K562 (cell line): ENCODE measurements at regions not wholly inside any gene's neighbourhood (a gene's known extent, or its start where the extent isn't known, plus 50 kb on each side); places are given as distances from the start of the nearest gene placed in this dataset.

Experiments used
- ATAC-seq: fragments of 200-7000 bp; cut with Tn5 transposase; 3 replicates; pipeline ENCODE4 v1.9.1; 2020; ENCODE audit warnings: moderate library complexity
- BruUV-seq: library from RNA; stranded (reverse); fragments of 400-500 nt; replicated peaks from 2 replicates; lab custom pipeline; 2021; lab: Mats Ljungman, UMichigan
- CTCF ChIA-PET: fragments of 300-600 bp; formaldehyde crosslinking; extraction: SDS; loops from one replicate; lab custom pipeline; 2021; ENCODE audit warnings: low intra/inter-chr PET ratio; lab: Yijun Ruan, JAX
- POLR2A ChIA-PET: fragments of 300-600, 350-650 bp; sonication (Branson Sonifier 250); formaldehyde crosslinking; extraction: SDS; loops from one replicate; lab custom pipeline; 2021; ENCODE audit warnings: antibody characterized with exemption, inconsistent platforms; lab: Yijun Ruan, JAX
- DNase-seq, 4 experiments: peaks; one replicate each; pipeline versions ENCODE4 v3.0.0 to v3.0.0-alpha.2; 2011 to 2018; ENCODE audit warnings: low spot score in 3 of 4, mixed read lengths in 3 of 4; ENCODE audit errors: extremely low read depth in 1 of 4
- FAIRE-seq: peaks from 2 replicates; lab custom pipeline; 2011; peaks lifted over from hg19 to GRCh38; lab: Jason Lieb, UNC
- H2AFZ ChIP-seq: 2 replicates; pipeline ENCODE4 v1.6.0; 2011; ENCODE audit warnings: low read depth, low read length, control low read depth, inconsistent platforms
- H3K27ac ChIP-seq: fragments of 200-600 bp; 3 replicates; pipeline ENCODE4 v1.8.0; 2011; ENCODE audit warnings: low read depth, mild to moderate bottlenecking, control low read depth, inconsistent platforms, low read length, moderate library complexity, mixed read lengths; ENCODE audit errors: extremely low read depth
- H3K27me3 ChIP-seq, 2 experiments: fragments of 300-600 bp in 1 of 2; 2 replicates in 1 of 2; 3 replicates in 1 of 2; pipeline versions ENCODE4 v1.6.0 to v1.8.0; 2011; ENCODE audit warnings: inconsistent platforms in 2 of 2, low read length in 2 of 2, mild to moderate bottlenecking in 1 of 2, mixed read lengths in 1 of 2, moderate library complexity in 1 of 2; ENCODE audit not compliant: control insufficient read depth in 2 of 2, insufficient read depth in 2 of 2
- H3K36me3 ChIP-seq: fragments of 300-600 bp; 3 replicates; pipeline ENCODE4 v1.8.0; 2011; ENCODE audit warnings: mild to moderate bottlenecking, low read length, inconsistent platforms; ENCODE audit not compliant: control insufficient read depth, insufficient read depth
- H3K4me1 ChIP-seq, 2 experiments: fragments of 200-600 bp in 1 of 2; replicated peaks in 1 of 2; 2 replicates in 1 of 2; 3 replicates in 1 of 2; pipeline versions ENCODE4 v1.5.1 to v1.8.0; 2011; ENCODE audit warnings: inconsistent platforms in 2 of 2, low read length in 2 of 2, mild to moderate bottlenecking in 1 of 2, mixed read lengths in 1 of 2, moderate library complexity in 1 of 2; ENCODE audit not compliant: control insufficient read depth in 2 of 2, insufficient read depth in 2 of 2
- H3K4me2 ChIP-seq: 2 replicates; pipeline ENCODE4 v1.6.1; 2011; ENCODE audit warnings: low read length, control low read depth, inconsistent platforms, mixed read lengths; ENCODE audit not compliant: insufficient read depth
- H3K4me3 ChIP-seq: fragments of 200-600 bp; sonication (generic), shearing (Covaris generic); 2 replicates; pipeline ENCODE4 v1.5.1; 2016; ENCODE audit warnings: control low read depth, inconsistent platforms
- H3K79me2 ChIP-seq: fragments of 200-600 bp; 3 replicates; pipeline ENCODE4 v1.8.0; 2011; ENCODE audit warnings: low read length, inconsistent platforms; ENCODE audit not compliant: control insufficient read depth, insufficient read depth
- H3K9ac ChIP-seq, 2 experiments: 2 replicates each; pipeline versions ENCODE4 v1.6.0 to v1.6.1; 2011; ENCODE audit warnings: low read depth in 2 of 2, low read length in 2 of 2, control low read depth in 1 of 2, inconsistent platforms in 1 of 2, mild to moderate bottlenecking in 1 of 2, mixed read lengths in 1 of 2; ENCODE audit not compliant: insufficient read depth in 1 of 2
- H3K9me1 ChIP-seq: one replicate; pipeline ENCODE4 v1.6.0; 2011; ENCODE audit warnings: inconsistent platforms, mild to moderate bottlenecking, low read length, moderate library complexity; ENCODE audit not compliant: control insufficient read depth, insufficient read depth
- H3K9me3 ChIP-seq: replicated peaks from 2 replicates; pipeline ENCODE4 v1.5.1; 2011; ENCODE audit warnings: low read depth, low read length, inconsistent platforms; ENCODE audit not compliant: control insufficient read depth, insufficient read depth
- H4K20me1 ChIP-seq: replicated peaks from 2 replicates; pipeline ENCODE4 v1.6.1; 2011; ENCODE audit warnings: low read length, inconsistent platforms, mixed read lengths; ENCODE audit not compliant: control insufficient read depth, insufficient read depth
- FIP1L1 ChIP-seq: fragments of 200-400 bp; formaldehyde crosslinking; IDR thresholded peaks from 2 replicates; pipeline ENCODE4 v1.6.1; 2018; ENCODE audit warnings: mild to moderate bottlenecking, low read depth, low read length; ENCODE audit not compliant: poor library complexity, severe bottlenecking
- WGBS: fragments of 100-300 bp; shearing (Covaris generic); methylation state at CpG from one replicate; pipeline ENCODE4 v1.1.6; 2016; ENCODE audit warnings: low coverage, mixed read lengths; ENCODE audit not compliant: insufficient coverage; ENCODE audit errors: missing lambda C conversion rate; 5-methylcytosine and 5-hydroxymethylcytosine counted together
- in situ Hi-C: fragments of 300-500 bp; cut with MboI; formaldehyde crosslinking; loops from 4 replicates; pipeline ENCODE4 v1.15.0; 2018; ENCODE audit warnings: inconsistent platforms, mixed read lengths
- intact Hi-C: fragments of 100-400 bp; cut with micrococcal nuclease; formaldehyde crosslinking; loops from 2 replicates; pipeline ENCODE4 v1.14.2; 2022
- TF ChIP-seq, protein P1 (sequence below), 2 experiments: fragments of 450-650 bp; IDR thresholded peaks; 2 replicates each; pipeline ENCODE4 v1.6.1; 2018; ENCODE audit warnings: mild to moderate bottlenecking in 2 of 2, low read depth in 1 of 2; ENCODE audit not compliant: partially characterized antibody in 2 of 2

- H3K27ac ChIP-seq = no peak overlapping the region
- TF ChIP-seq FIP1L1 = no peak
- TF ChIP-seq, protein P1, sequence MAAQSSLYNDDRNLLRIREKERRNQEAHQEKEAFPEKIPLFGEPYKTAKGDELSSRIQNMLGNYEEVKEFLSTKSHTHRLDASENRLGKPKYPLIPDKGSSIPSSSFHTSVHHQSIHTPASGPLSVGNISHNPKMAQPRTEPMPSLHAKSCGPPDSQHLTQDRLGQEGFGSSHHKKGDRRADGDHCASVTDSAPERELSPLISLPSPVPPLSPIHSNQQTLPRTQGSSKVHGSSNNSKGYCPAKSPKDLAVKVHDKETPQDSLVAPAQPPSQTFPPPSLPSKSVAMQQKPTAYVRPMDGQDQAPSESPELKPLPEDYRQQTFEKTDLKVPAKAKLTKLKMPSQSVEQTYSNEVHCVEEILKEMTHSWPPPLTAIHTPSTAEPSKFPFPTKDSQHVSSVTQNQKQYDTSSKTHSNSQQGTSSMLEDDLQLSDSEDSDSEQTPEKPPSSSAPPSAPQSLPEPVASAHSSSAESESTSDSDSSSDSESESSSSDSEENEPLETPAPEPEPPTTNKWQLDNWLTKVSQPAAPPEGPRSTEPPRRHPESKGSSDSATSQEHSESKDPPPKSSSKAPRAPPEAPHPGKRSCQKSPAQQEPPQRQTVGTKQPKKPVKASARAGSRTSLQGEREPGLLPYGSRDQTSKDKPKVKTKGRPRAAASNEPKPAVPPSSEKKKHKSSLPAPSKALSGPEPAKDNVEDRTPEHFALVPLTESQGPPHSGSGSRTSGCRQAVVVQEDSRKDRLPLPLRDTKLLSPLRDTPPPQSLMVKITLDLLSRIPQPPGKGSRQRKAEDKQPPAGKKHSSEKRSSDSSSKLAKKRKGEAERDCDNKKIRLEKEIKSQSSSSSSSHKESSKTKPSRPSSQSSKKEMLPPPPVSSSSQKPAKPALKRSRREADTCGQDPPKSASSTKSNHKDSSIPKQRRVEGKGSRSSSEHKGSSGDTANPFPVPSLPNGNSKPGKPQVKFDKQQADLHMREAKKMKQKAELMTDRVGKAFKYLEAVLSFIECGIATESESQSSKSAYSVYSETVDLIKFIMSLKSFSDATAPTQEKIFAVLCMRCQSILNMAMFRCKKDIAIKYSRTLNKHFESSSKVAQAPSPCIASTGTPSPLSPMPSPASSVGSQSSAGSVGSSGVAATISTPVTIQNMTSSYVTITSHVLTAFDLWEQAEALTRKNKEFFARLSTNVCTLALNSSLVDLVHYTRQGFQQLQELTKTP (IDR thresholded peaks at IDR 0.05; ENCODE audit: low read depth in 1 of 2, partially characterized antibody in 2 of 2) = no peak
- intact Hi-C loops = no loop called here
- ChIA-PET POLR2A (interaction anchor here (0.6 kb wide), 1 partner anchor 114 kb away, joined by 5 read pairs; no protein-coding TSS in a partner anchor), CTCF (no interaction called here)
- H3K9ac ChIP-seq = no peak overlapping the region
- no TSS peak for BruUV-seq
- no peak overlapping the region for H2AFZ ChIP-seq
- no peaks in the 10 kb centered on the region for H3K9me3 ChIP-seq
- no peaks in the 10 kb centered on the region for H3K36me3 ChIP-seq
- 0% methylated on average over 4 of the region's 4 CpGs for WGBS
- no peaks in the 10 kb centered on the region for H3K4me1 ChIP-seq
- no peaks in the 10 kb centered on the region for H3K79me2 ChIP-seq
- no peak for DNase-seq
- no peak overlapping the region for H3K4me3 ChIP-seq
- no peaks in the 10 kb centered on the region for H3K27me3 ChIP-seq
- in situ Hi-C loops = no loop called here
- H3K4me2 ChIP-seq = no peak overlapping the region
- H3K9me1 ChIP-seq = no peaks in the 10 kb centered on the region
- FAIRE-seq = no peak
- H4K20me1 ChIP-seq = no peaks in the 10 kb centered on the region
- ATAC-seq = no peak
These were observed 465.4 kb downstream of the CDH11 start for GRCh38 chr16:64656471-64656870.
